ENCODE measurements at regions not wholly inside any gene's neighbourhood (a gene's known extent, or its start where the extent isn't known, plus 50 kb on each side); places are given as distances from the start of the nearest gene placed in this dataset.

DNA sequence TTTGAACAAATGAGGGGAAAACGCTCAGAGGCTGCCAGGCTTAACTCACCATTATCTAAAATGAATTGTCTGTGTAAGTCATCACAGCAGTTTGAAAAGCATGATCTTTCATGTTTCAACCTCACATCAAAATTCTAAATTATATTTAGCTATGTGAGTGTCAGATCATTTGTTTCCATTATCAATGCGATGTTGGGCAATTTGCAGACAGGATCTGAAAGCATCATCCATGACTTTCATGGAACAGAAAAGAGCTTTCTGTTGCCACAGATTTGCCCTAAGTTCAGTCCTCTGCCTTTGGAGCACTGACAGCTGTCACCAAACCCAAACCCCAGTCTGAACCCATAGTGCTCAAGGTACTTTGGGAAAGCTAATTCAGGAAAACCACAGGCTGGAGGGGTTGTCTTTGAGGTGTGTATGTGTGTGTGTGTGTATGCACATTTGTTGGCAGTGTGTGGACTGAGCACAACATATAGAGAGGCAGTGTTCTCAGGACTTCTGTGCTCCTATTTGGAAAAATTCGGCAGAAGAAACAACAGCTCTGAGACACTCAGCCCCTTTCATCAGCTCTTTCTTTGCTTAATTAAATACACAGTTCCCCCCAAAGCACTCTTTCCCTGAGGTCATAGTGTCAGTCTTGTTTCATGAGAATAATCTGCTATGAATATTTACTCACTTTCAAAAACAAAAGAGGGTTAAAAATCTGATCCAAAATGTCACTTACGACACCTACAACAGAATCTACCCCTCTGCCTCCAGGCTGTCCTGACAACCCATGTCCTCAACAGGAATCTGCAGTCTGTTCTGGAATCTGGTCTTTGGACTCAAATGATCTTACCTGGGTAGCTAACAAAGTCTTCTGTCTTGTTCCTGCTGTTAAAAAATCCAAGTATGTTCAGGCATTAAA lies 188.5 kb upstream of the KLF14 start:
- no peak for TF ChIP-seq EZH2 (IDR thresholded peaks at IDR 0.05; ENCODE audit: low read length)
- TF ChIP-seq, protein P1, sequence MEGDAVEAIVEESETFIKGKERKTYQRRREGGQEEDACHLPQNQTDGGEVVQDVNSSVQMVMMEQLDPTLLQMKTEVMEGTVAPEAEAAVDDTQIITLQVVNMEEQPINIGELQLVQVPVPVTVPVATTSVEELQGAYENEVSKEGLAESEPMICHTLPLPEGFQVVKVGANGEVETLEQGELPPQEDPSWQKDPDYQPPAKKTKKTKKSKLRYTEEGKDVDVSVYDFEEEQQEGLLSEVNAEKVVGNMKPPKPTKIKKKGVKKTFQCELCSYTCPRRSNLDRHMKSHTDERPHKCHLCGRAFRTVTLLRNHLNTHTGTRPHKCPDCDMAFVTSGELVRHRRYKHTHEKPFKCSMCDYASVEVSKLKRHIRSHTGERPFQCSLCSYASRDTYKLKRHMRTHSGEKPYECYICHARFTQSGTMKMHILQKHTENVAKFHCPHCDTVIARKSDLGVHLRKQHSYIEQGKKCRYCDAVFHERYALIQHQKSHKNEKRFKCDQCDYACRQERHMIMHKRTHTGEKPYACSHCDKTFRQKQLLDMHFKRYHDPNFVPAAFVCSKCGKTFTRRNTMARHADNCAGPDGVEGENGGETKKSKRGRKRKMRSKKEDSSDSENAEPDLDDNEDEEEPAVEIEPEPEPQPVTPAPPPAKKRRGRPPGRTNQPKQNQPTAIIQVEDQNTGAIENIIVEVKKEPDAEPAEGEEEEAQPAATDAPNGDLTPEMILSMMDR (optimal IDR thresholded peaks at IDR 0.05 in 1 of 3, IDR thresholded peaks at IDR 0.05 in 1 of 3, conservative IDR thresholded peaks at IDR 0.05 in 1 of 3; ENCODE audit: extremely low read depth in 1 of 3, insufficient read depth in 2 of 3, low read length in 3 of 3): no peak

Data from keratinocyte (primary cell).